ENCODE measurements at regions not wholly inside any gene's neighbourhood (a gene's known extent, or its start where the extent isn't known, plus 50 kb on each side); places are given as distances from the start of the nearest gene placed in this dataset.
"Not testable (repeated sequence)": the region's sequence is repeated elsewhere in the genome, so short reads cannot be mapped to it uniquely, and the experiment has no call there.

GRCh38 chr1:192884241-192884640, 75.4 kb downstream of the RGS2 start:
- TF ChIP-seq, protein P1, sequence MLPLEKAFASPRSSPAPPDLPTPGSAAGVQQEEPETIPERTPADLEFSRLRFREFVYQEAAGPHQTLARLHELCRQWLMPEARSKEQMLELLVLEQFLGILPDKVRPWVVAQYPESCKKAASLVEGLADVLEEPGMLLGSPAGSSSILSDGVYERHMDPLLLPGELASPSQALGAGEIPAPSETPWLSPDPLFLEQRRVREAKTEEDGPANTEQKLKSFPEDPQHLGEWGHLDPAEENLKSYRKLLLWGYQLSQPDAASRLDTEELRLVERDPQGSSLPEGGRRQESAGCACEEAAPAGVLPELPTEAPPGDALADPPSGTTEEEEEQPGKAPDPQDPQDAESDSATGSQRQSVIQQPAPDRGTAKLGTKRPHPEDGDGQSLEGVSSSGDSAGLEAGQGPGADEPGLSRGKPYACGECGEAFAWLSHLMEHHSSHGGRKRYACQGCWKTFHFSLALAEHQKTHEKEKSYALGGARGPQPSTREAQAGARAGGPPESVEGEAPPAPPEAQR (tag by site-specific recombination; IDR thresholded peaks at IDR 0.05) = no peak
- TF ChIP-seq ZNF704 (tag by site-specific recombination; IDR thresholded peaks at IDR 0.05) (no peak), ZNF621 (tag by site-specific recombination; IDR thresholded peaks at IDR 0.05) (no peak), ZNF692 (tag by site-specific recombination; IDR thresholded peaks at IDR 0.05) (no peak), ZNF155 (tag by site-specific recombination; IDR thresholded peaks at IDR 0.05) (no peak), ZNF18 (tag by site-specific recombination; IDR thresholded peaks at IDR 0.05) (no peak), ZNF214 (tag by site-specific recombination; IDR thresholded peaks at IDR 0.05; ENCODE audit: borderline replicate concordance) (no peak), ZNF76 (tag by site-specific recombination; IDR thresholded peaks at IDR 0.05; ENCODE audit: borderline replicate concordance, low read depth) (no peak), ZNF391 (tag by site-specific recombination; IDR thresholded peaks at IDR 0.05; ENCODE audit: borderline replicate concordance, low read depth) (no peak), ZNF292 (tag by site-specific recombination; IDR thresholded peaks at IDR 0.05; ENCODE audit: borderline replicate concordance, low read depth) (no peak), ZSCAN30 (tag by site-specific recombination; IDR thresholded peaks at IDR 0.05) (no peak), OVOL3 (tag by site-specific recombination; IDR thresholded peaks at IDR 0.05) (no peak), KLF7 (tag by site-specific recombination; IDR thresholded peaks at IDR 0.05; ENCODE audit: borderline replicate concordance) (no peak), ZFP3 (tag by site-specific recombination; IDR thresholded peaks at IDR 0.05; ENCODE audit: low read depth) (no peak), GLI4 (tag by site-specific recombination; IDR thresholded peaks at IDR 0.05) (no peak), GLIS1 (tag by site-specific recombination; IDR thresholded peaks at IDR 0.05) (no peak), ZNF239 (tag by site-specific recombination; IDR thresholded peaks at IDR 0.05) (no peak)
- TF ChIP-seq, protein P2, sequence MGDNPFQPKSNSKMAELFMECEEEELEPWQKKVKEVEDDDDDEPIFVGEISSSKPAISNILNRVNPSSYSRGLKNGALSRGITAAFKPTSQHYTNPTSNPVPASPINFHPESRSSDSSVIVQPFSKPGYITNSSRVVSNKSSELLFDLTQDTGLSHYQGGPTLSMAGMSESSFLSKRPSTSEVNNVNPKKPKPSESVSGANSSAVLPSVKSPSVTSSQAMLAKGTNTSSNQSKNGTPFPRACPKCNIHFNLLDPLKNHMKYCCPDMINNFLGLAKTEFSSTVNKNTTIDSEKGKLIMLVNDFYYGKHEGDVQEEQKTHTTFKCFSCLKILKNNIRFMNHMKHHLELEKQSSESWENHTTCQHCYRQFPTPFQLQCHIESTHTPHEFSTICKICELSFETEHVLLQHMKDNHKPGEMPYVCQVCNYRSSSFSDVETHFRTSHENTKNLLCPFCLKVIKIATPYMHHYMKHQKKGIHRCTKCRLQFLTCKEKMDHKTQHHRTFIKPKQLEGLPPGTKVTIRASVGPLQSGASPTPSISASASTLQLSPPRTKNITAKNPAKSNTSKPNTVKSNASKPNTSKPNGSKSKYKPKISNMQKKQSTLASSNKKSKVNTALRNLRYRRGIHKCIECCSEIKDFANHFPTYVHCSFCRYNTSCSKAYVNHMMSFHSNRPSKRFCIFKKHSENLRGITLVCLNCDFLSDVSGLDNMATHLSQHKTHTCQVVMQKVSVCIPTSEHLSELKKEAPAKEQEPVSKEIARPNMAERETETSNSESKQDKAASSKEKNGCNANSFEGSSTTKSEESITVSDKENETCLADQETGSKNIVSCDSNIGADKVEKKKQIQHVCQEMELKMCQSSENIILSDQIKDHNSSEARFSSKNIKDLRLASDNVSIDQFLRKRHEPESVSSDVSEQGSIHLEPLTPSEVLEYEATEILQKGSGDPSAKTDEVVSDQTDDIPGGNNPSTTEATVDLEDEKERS (tag by site-specific recombination; IDR thresholded peaks at IDR 0.05) = no peak

GRCh38 chr1:192885387-192885786, 76.5 kb downstream of the RGS2 start:
- H3K4me1 ChIP-seq (ENCODE audit: control insufficient read depth, insufficient read depth, low read length); H3K9me3 ChIP-seq (ENCODE audit: control insufficient read depth, insufficient read depth, low read depth, low read length); H3K36me3 ChIP-seq (ENCODE audit: control insufficient read depth in 2 of 2, insufficient read depth in 1 of 2, low read length in 2 of 2); H3K27ac ChIP-seq (ENCODE audit: extremely low read depth, low read depth, low read length); H3K4me3 ChIP-seq (ENCODE audit: low read depth, low read length); POLR2A ChIA-PET: not testable (repeated sequence)
- CTCF ChIA-PET = interaction anchor here (0.6 kb wide), 1 partner anchor 218 kb away, joined by 6 read pairs; no protein-coding TSS in a partner anchor

More at GRCh38 chr1:192884241-192884640, 75.4 kb downstream of the RGS2 start:
- Histone ChIP-seq H3K4me1 (ENCODE audit: control insufficient read depth, insufficient read depth, low read length) (peaks cover 4% of the 10 kb centered on the region; the same call in 1 of the 2 replicates), H3K27ac (ENCODE audit: extremely low read depth, low read depth, low read length) (no peak overlapping the region), H3K4me3 (ENCODE audit: low read depth, low read length) (no peak overlapping the region), H3K36me3 (ENCODE audit: control insufficient read depth in 2 of 2, insufficient read depth in 1 of 2, low read length in 2 of 2) (no peaks in the 10 kb centered on the region), H3K9me3 (ENCODE audit: control insufficient read depth, insufficient read depth, low read depth, low read length) (no peaks in the 10 kb centered on the region)
- POLR2A ChIA-PET = no interaction called here
- CTCF ChIA-PET = no interaction called here

Data from HEK293 (cell line).